HG02852 (cell line): ENCODE measurements at regions not wholly inside any gene's neighbourhood (a gene's known extent, or its start where the extent isn't known, plus 50 kb on each side); places are given as distances from the start of the nearest gene placed in this dataset.

Source experiments
- ATAC-seq: cut with Tn5 transposase; IDR thresholded peaks from one replicate; pipeline ENCODE4 v1.9.1; 2021; ENCODE audit warnings: mild to moderate bottlenecking, moderate library complexity; ENCODE audit not compliant: unreplicated experiment

GRCh38 chr14:48490756-48491155 is 815.4 kb upstream of the MDGA2 start:
- no peak for ATAC-seq

- ATAC-seq, result no peak
Observed at GRCh38 chr14:48473944-48474343, 798.5 kb upstream of the MDGA2 start.

- ATAC-seq, result no peak
Observed at GRCh38 chr14:48456051-48456450, 780.6 kb upstream of the MDGA2 start.

GRCh38 chr14:48454887-48455286 is 779.5 kb upstream of the MDGA2 start:
- no peak for ATAC-seq

GRCh38 chr14:48452437-48452995 is 777.1 kb upstream of the MDGA2 start:
- no peak for ATAC-seq

GRCh38 chr14:48435221-48435620 is 759.8 kb upstream of the MDGA2 start:
- no peak for ATAC-seq

- no peak for ATAC-seq
Observed at GRCh38 chr14:48430805-48431204, 755.4 kb upstream of the MDGA2 start.

GRCh38 chr14:48429512-48429911 is 754.1 kb upstream of the MDGA2 start:
- no peak for ATAC-seq

- no peak for ATAC-seq
Observed at GRCh38 chr14:48417715-48418500, 742.5 kb upstream of the MDGA2 start.

- no peak for ATAC-seq
Observed at GRCh38 chr14:48401321-48401720, 725.9 kb upstream of the MDGA2 start.

GRCh38 chr14:48398675-48399282 is 723.4 kb upstream of the MDGA2 start:
- no peak for ATAC-seq

GRCh38 chr14:48391661-48392060 is 716.3 kb upstream of the MDGA2 start:
- ATAC-seq, result no peak

GRCh38 chr14:48390346-48390745 is 714.9 kb upstream of the MDGA2 start:
- no peak for ATAC-seq

- no peak for ATAC-seq
Observed at GRCh38 chr14:48384821-48385220, 709.4 kb upstream of the MDGA2 start.

- ATAC-seq, result no peak
Observed at GRCh38 chr14:48382961-48383360, 707.6 kb upstream of the MDGA2 start.

GRCh38 chr14:48378541-48378940 is 703.1 kb upstream of the MDGA2 start:
- no peak for ATAC-seq

- no peak for ATAC-seq
Observed at GRCh38 chr14:48373981-48374380, 698.6 kb upstream of the MDGA2 start.

GRCh38 chr14:48350971-48351370 is 675.6 kb upstream of the MDGA2 start:
- no peak for ATAC-seq

GRCh38 chr14:48349689-48350088 is 674.3 kb upstream of the MDGA2 start:
- no peak for ATAC-seq

- no peak for ATAC-seq
Observed at GRCh38 chr14:48341069-48341468, 665.7 kb upstream of the MDGA2 start.

GRCh38 chr14:48333221-48333920 is 658.0 kb upstream of the MDGA2 start:
- no peak for ATAC-seq

GRCh38 chr14:48331421-48331820 is 656.0 kb upstream of the MDGA2 start:
- no peak for ATAC-seq
